ENCODE measurements at regions not wholly inside any gene's neighbourhood (a gene's known extent, or its start where the extent isn't known, plus 50 kb on each side); places are given as distances from the start of the nearest gene placed in this dataset.

- TF ChIP-seq POLR2AphosphoS5 (IDR thresholded peaks at IDR 0.05; ENCODE audit: low read depth, low read length) (no peak), POLR2A (IDR thresholded peaks at IDR 0.05; ENCODE audit: low read depth, low read length) (no peak), SPI1 (IDR thresholded peaks at IDR 0.05; ENCODE audit: low read depth, low read length) (no peak), TAF1 (IDR thresholded peaks at IDR 0.05; ENCODE audit: low read depth, low read length) (no peak), POU2F2 (IDR thresholded peaks at IDR 0.05; ENCODE audit: low read depth, low read length) (no peak)
Observed at GRCh38 chr3:71966185-71966584, 181.2 kb upstream of the PROK2 start.

Data from GM12891 (cell line).